NCI-H446 (cell line): ENCODE measurements at regions not wholly inside any gene's neighbourhood (a gene's known extent, or its start where the extent isn't known, plus 50 kb on each side); places are given as distances from the start of the nearest gene placed in this dataset.
A peak's percentile ranks its signal among the peaks of the same experiment; 100 is the strongest.
"Not testable (repeated sequence)": the region's sequence is repeated elsewhere in the genome, so short reads cannot be mapped to it uniquely, and the experiment has no call there.

Source experiments
- DNase-seq, 2 experiments: peaks; one replicate each; lab custom pipeline; 2025; lab: John Stamatoyannopoulos, UW

DNA sequence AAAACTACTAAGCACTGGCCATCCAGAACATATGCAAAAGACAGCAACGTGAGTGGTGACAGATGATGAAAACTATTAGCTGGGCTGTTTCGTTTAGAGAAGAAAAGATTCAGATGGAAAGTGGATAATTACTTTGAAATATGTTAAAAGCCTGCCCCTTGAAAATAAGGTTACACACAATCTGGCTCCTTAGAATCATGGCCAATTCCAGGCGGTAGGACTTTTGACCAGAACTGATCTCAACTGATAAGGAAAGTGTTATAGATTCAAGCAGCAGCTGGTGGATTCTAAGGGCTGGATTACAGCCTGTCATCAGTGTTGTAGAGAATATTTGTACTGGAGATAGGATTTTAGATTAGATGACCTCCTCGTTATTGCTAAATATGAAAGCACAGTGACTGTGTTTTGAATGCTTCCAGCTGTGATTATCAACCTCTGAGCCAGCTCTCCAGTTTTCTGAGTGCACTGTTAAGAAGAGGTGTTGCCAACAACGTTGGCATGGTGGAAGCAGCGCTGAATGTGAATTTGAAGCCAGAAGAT is 75.1 kb downstream of the KBTBD2 start:
- peak; percentile 2 to 21 for DNase-seq

GRCh38 chr7:32814779-32815178 is 76.8 kb downstream of the KBTBD2 start:
- DNase-seq = not testable (repeated sequence)

DNA sequence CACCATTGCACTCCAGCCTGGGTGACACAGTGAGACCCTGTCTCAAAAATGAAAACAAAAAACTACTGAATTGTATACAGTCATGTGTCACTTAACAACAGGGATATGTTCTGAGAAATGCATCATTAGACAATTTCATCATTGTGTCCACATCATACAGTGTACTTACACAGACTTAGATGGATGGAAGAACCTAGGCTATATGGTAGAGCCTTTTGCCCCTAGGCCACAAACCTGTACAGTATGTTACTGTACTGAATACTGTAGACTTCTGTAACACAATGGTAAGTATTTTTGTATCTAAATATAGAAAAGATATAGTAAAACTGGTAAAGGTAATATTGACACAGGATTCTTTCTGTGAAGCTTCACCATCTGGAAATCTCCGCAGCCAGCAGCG is 81.7 kb downstream of the KBTBD2 start:
- DNase-seq = no peak

DNA sequence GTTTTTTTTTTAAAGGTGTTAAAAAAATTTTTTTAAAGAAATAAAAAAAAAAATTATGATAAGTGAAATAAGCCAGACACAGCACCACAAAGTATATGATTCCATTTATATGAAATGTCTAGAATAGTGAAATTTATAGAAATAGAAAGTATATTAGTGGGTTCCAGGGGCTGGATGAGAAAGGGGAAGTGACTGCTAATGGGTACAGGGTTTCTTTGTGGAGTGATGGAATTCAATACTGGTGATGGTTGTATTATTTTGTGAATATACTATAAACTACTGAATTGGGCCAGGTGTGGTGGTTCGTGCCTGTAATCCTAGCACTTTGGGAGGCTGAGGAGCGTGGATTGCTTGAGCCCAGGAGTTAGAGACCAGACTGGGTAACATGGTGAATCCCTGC is 82.2 kb downstream of the KBTBD2 start:
- no peak for DNase-seq

- DNase-seq = no peak
Measured at GRCh38 chr7:32803406-32804141, 88.0 kb downstream of the KBTBD2 start.

GRCh38 chr7:32802305-32802910 is 89.2 kb downstream of the KBTBD2 start:
- no peak for DNase-seq

- not testable (repeated sequence) for DNase-seq
Measured at GRCh38 chr7:32793053-32793452, 98.5 kb downstream of the KBTBD2 start.

DNA sequence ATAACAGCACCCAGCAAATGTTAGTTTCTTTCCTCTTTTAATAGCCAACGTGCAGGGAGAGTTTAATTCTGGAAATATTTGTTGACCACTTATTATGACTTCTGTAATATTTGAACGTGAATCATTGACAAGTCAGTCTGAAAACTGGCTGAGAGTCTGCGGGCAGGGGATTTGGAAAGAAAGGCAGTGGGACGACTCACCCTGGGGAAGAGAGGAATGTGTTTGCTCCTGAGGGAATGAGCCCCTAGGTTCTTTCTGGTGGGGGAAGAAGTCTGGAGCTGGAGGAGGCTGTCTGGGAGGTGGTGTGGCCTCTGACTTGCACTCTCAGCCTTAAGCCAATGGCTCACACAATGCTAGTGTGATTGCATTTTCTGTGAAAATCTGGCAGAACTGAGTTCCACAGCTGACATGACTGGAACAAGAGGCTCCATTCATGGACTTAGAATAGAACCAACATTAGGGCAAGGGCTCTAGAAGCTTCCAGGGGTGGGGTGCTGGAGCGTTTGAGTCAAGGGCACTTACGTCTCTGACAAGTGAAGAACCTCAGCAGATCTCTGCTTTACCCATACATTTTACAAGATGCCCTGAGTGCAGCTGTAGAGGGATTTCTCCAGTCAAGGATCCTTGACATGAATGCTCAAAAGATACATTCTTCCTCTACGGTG is 100.7 kb downstream of the KBTBD2 start:
- DNase-seq = not testable (repeated sequence)

- DNase-seq = not testable (repeated sequence)
Measured at GRCh38 chr7:32789266-32789665, 102.3 kb downstream of the KBTBD2 start.

DNA sequence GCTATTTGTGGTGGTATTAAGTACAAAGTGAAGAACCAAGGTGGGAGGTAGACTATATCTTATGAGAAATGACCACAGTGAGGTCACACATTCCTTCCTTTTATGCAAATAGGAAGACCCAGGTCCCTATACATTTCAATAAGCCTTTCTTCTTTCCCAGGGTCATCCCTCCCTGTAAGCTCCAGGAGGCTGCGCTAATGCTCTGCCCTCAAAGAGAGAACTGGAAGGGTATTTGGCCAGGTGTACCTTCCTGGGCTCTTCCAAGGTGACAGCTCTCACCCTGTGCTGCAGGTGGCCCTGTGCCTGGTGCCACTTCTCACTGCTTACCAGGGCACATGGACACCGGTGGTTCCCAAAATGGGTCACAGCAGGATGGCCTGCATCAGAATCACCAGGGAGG is 103.4 kb downstream of the KBTBD2 start:
- DNase-seq = not testable (repeated sequence)

GRCh38 chr7:32785365-32785944 is 106.1 kb downstream of the KBTBD2 start:
- DNase-seq = not testable (repeated sequence)

GRCh38 chr7:32779895-32780294 is 111.7 kb downstream of the KBTBD2 start:
- not testable (repeated sequence) for DNase-seq

DNA sequence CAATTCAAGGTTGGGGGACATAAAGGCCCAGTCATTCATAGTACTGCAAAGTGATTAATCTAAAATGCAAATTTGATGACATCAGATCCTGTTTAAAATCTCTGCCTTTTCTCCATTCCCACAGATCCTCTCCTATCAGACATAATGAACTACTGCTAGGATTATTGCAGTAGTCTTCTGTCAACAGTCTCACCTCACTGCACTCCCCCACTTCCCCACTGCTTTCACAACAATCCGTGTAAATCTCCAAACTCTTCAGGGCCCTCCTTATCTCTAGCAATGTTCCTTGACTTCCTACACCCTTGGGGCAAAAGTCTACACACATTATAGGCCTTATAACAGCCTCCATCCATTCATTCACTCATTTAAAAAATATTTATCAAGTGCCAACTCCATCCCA is 112.4 kb downstream of the KBTBD2 start:
- DNase-seq = no peak

GRCh38 chr7:32777041-32777666 is 114.4 kb downstream of the KBTBD2 start:
- DNase-seq = not testable (repeated sequence)

DNA sequence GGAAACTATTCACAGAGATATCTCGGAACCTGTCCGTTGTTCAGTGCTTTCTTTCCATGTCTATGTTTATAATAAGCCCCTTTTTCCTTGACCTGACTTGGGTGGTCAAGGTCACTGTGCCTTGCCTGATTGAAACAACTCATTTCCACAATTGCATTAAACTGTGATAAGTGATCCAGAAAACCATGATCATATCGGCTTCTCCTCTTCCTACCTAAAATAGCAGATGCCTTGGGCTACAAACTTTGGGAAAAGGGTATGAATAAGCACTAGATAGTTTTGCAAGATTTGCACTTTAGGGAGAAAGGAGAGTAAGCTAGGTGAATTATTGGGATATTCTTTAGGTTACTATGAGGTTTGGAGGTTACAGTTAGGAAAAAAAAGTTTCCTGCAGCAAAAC is 115.2 kb downstream of the KBTBD2 start:
- not testable (repeated sequence) for DNase-seq

DNA sequence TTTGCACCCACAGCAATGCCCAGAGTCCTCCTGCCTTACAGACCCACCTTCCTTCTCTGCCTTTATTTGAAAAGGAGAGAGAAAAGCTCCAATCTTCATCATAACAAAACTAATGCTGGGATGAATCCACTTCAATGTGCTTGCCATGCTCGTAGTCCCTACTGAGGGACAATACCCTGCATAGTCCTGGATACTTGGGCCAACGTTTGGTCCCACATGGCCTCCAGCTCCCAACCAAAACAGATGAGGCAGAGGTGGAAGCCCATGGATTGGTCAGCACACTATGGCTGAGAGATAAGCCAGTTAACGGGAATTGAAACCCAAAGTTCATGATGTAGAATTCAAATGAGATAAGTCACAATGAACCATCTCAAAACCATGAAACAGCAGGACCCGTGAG is 115.8 kb downstream of the KBTBD2 start:
- not testable (repeated sequence) for DNase-seq

DNA sequence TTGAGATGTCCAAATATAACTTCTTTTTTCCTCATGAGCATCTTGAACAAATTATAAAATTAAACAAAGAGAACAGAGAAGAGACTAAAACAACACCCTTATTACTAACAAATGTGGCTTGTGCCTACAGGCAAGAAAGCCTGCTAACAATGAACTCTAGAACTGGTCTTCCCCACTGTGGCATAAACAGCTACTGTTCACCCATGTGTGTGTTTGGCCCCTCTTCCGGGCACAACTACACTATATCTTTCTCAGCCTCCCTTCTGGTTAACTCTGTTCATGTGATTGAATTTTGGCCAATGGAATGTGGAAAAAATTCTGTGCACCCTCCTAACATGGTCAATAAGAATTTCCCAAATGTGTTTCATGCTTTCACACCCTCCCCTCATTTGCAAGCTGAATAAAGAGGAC is 117.0 kb downstream of the KBTBD2 start:
- no peak for DNase-seq

DNA sequence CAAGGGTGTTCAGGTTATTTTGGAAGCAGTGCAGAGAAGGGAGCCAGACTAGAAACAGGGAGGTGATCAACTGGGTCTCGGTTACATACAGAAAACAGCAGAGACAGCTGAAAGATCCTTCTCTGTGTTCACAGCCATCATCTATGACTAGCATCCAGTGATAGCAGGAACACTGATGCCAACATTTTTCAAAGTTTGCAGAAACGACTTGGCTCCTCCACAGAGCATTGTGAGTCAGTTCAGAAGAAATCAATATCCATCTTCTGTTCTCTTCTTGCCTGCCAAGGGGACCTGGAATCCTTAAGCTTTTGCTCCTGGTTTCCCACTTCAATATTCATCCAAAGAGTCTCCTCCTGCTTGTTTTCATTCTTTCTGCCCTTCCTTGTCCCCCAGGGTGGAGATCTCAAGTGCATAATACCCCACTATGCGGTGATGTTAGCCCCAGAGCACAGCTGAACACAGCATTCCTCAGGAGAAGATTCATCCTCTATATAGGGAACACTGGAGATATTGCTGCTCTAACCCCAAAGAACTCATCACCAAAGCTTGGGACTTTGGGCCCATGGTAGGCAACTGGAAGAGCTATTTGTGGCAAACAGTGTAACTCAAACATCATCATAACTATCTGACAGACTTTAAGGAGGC is 122.6 kb downstream of the KBTBD2 start:
- DNase-seq = peak in 1 of 2 experiments; percentile 60

DNA sequence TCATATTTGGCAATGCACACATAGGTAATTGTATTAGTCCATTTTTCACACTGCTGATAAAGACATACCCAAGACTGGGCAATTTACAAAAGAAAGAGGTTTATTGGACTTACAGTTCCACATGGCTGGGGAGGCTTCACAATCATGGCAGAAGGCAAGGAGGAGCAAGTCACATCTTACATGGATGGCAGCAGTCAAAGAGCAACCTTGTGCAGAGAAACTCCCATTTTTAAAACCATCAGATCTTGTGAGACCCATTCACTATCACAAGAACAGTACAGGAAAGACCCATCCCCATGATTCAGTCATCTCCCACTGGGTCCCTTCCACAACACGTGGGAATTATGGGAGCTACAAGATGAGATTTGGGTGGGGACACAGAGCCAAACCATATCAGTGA is 123.2 kb downstream of the KBTBD2 start:
- not testable (repeated sequence) for DNase-seq

- DNase-seq = peak in 1 of 2 experiments; percentile 49
Measured at GRCh38 chr7:32765649-32766251, 125.8 kb downstream of the KBTBD2 start.

DNA sequence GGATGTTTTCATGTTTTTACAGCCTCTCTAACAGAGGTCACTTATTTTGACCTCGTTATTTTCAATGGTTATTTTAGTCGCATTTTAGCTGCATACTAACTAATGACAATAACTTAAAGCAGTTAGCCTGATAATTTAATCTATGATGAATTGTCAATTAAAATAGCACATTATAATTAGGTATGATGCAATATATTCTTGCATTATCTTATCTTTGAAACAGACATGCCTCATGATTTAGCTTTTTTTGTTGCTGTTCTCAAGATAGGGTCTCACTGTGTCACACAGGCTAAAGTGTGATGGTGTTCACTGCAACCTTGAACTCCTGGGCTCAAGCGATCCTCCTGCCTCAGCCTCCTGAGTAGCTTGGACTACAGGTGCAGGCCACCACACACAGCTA is 126.4 kb downstream of the KBTBD2 start:
- DNase-seq = no peak
